ENCODE measurements at regions not wholly inside any gene's neighbourhood (a gene's known extent, or its start where the extent isn't known, plus 50 kb on each side); places are given as distances from the start of the nearest gene placed in this dataset.
"Not testable (repeated sequence)": the region's sequence is repeated elsewhere in the genome, so short reads cannot be mapped to it uniquely, and the experiment has no call there.

DNA sequence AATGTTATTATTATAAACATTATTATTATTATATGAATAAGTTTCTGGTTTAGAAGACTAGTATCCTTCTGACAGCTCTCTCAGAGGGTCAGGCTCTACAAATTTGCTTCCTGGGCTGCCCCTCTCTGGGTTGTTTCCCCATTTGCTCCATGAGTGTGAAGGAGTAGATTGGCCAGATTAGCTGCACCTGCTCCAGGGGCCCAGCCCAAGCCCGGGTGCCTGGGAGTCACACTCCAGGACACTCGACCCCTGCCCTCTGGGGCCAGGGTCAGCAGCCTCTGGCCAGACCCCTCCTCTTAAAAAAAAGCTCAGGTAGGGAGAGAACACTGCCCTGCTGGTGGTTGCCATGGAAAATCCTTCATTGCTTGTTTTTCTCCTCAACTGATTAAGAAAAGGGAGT is 169.0 kb upstream of the FOXD4L5 start:
- not testable (repeated sequence) for DNase-seq (ENCODE audit: low spot score)

DNA sequence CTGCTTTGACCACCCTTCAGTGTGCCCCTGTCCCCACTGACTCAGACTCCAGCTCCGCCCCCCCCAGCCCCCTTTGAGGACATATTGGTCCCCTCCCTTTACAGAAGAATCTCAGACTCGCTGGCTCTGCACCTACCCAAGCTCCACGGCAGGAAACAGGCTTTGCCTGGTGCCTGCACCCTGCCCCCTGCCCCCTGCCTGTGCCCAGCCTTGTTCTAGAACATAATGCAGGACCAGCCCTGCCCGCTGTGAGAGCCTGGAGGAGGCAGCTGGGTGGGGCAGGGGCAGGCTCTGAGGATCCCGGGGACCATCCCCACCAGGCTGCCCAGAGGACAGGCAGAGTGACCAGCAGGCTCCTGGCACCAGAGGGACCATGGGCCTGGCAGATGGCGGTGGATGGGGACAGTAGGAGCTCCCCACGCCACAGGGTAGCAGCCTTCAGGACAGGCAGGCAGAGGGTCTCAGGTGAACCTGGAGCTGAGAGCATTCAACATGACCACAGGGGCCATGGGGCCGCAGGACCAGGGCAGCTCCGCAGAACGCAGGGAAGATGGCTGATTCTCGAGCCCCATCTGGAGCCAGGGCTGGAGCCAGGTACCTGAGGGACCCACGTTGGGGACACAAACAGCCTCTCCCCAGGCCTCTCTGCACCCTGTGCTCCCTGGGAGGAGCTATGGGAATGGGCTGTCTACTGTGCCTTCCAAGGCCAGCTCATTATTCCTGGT is 165.0 kb upstream of the FOXD4L5 start:
- not testable (repeated sequence) for DNase-seq (ENCODE audit: low spot score)

DNA sequence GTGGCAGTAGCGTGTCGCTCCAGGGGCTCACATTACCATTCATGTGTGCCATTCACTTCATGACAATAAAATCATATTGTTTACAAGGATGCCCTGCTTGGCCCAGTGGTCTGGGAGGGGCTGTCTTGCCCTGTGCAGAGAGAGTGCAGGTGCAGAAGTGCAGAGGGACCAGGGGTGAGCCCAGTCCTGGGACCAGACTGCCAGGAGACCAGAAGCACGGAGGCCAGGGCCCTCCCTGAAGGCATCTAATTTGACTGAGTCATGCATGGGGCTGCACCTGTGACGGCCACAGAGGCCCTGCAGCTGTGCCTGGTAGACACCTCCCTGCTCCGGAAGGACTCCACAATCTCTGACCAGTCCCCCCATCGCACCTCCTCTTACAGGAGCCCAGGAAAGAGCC is 164.4 kb upstream of the FOXD4L5 start:
- DNase-seq (ENCODE audit: low spot score) = no peak

DNA sequence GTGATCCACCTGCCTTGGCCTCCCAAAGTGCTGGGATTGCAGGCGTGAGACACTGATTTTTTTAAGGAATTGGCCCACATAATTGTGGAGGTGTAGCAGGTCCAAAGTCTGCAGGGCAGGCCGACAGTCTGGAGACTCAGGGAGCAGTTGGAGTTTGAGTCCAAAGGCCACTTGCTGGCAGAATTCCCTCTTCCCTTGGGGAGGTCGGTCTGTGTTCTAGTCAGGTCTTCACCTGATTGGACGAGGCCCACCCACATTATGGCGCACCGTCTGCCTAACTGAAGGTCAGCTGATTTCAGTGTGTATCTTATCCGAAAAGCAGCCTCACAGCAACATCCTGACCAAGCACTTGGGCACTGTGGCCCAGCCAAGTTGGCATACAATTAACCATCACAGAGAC is 162.1 kb upstream of the FOXD4L5 start:
- DNase-seq (ENCODE audit: low spot score) = not testable (repeated sequence)

DNA sequence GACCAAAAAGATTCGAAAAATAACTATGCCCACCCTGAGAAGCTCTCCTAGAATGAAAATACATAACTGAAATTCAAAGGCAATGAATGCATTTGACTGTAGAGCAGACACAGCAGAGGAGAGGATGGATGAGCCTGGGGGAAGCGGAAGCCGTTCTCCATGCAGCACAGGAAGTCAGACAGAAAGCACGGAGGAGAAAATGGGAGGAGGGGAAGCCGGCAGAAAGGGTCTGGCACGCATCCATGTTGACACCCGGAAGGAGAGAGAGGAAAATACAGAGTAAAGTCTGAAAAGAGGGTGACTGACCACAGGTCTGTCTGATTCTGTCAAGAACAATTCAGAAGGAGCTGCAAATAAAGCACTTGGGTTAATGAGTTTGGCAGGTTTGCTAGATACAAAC is 161.0 kb upstream of the FOXD4L5 start:
- DNase-seq (ENCODE audit: low spot score) = not testable (repeated sequence)

DNA sequence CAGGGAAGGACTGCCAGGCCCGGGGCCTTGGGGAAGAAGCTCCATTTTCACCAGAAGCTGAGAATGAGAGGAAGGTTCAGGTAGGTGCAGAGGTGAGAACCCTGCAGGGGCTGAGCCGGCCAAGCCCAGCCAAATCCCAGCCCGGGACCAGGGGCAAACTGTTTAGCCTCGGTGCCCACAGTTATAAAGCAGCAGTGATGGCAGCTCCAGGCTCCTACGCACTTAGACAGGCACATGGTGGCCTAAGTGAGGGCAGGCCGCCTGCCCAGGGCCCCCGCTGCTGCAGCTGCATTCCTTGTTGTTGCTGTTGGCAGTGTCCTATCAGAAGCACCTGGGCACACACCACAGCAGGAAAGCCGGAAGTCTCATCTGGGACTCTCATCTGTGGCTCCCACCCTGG is 159.9 kb upstream of the FOXD4L5 start:
- no peak for DNase-seq (ENCODE audit: low spot score)

DNA sequence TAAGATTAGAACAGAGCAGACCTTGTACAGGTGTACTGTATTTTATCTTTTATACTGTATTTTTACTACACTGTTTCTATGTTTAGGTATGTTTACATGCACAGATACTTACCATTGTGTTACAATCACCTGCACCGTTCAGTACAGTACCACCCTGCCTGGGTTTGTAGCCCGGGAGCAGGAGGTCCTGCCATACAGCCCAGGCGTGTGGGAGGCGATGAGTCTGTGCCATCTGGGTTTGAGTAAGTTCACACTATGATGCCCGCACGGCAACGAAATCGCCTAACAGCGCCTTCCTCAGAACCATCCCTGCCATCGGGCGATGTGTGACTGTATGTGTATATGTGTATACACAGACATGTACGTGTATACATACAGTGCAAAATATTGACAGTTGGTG is 157.1 kb upstream of the FOXD4L5 start:
- not testable (repeated sequence) for DNase-seq (ENCODE audit: low spot score)

DNA sequence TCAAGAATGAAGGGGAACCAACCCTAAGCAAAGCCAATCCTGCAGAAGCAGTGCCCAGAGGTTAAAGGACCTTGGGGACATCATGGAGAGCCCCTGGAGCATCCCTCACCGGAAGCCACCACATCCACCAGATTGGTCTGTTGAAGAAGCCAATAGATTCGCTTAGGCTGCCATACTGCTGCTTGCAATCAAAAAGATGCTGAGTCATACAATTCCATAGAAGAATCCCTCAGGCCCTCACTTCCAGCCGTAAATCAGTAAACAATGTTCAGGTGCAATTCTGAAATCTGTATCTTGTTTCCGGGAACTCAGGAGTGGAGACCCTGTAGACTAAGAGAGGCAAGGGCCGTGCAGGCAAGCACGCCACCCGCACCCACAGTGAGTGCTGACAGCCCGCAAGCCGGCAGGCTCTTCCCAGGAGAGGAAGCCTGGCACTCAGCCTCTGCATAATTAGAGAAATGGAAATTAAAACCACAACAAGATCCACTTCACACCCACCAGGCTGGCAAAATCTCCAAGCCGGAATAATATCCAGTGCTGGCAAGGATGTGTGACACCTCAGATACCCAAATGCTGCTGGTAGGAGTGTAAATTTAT is 156.4 kb upstream of the FOXD4L5 start:
- not testable (repeated sequence) for DNase-seq (ENCODE audit: low spot score)

DNA sequence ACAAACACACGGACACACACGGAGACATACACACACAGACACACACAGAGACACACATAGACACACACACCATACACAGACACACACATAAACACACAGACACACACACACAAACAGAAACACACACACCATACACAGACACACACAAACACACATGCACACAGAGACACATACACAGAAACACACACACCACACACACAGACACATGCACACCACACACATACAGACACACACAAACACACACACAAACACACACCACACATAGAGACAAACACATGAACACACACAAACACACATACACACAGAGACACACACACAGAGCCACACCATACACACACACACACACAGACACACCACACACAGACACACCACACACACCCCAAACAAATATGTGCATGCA is 152.7 kb upstream of the FOXD4L5 start:
- no peak for DNase-seq (ENCODE audit: low spot score)

DNA sequence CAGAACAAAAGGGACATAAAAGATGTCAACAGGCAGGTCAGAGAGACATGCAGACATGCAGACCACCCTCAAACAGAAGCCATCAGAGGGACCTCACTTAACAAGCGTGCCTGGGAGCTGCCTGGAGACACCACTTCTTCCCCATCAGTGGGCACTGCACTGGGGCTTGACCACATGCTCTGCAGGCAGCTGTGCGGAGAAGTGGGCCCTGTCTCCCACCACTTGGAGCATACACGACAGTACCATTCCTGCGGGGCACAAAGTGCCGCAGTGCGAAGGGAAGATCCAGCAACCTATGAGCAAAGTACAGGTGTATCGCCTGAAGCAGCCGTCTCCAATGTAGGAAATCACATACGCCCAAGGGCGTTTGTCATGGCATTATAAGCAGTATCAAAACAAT is 150.5 kb upstream of the FOXD4L5 start:
- no peak for DNase-seq (ENCODE audit: low spot score)

DNA sequence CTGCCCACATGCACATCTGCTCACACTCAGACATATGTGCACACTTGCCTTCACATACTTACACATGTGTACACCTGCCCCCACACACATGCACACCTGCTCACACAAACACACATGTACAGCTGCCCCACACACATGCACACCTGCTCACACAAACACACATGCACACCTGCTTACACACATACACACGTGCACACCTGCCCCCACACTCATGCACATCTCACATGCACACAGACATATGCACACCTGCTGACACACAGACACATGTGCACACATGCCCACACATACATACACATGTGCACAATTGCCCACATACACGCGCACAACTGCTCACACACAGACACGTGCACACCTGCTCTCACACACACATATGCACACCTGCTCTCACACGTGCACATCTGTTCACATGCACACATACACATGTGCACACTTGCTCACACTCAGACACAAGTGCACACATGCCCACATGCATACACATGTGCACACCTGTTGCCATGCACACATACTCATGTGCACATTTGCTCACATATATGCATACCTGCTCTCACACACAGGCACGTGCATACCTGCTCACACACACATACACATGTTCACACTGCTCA is 147.8 kb upstream of the FOXD4L5 start:
- DNase-seq (ENCODE audit: low spot score) = no peak

DNA sequence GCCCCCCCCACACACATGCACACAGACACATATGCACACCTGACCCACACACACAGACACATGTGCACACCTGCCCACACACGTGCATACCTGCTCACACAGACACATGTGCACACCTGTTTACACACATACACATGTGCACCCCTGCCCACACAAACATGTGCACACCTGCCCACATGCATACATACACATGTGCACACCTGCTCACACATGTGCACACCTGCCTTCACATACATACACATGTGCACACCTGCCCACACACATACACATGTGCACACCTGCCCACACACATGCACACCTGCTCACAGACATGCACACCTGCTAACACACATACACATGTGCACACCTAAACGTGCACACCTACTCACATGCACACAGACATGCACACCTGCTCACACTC is 147.0 kb upstream of the FOXD4L5 start:
- no peak for DNase-seq (ENCODE audit: low spot score)

DNA sequence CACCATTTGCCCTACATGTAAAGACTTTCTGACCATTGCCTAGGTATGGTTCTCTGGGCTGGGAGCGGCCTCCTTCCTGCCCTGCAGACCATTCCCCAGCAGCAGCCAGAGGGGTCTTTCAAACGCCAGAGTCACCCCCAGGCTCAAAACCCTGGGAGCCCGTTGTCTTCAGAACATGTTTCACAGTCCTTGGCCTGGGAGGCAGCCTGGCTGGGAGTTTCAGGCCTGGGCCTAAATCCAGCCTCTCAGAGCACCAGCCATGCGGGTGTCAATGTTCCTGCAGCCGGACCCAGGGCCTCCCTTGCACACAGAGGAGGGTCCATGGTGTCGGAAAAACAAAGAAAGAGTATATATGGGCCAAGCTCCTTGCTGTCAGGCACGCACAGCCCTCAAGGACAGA is 145.2 kb upstream of the FOXD4L5 start:
- DNase-seq (ENCODE audit: low spot score) = no peak

DNA sequence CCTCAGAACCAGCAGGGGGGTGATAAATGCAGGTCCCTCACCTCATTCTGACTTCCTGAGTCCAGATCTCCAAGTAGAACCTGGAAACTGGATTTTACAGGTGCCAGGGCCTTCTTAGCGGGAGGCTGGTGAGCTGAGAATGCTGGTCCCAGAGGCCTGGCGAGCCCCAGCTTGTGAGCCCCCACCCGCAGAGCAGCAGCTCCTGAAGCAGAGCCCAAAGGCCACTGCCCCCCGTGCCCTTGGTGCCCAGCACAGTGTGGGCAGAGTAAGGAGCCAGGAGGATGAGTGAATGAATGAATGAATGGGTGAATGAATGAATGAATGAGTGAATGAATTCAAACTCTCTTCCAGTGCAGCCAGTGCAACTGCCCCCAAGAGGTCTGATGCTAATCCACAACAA is 142.4 kb upstream of the FOXD4L5 start:
- not testable (repeated sequence) for DNase-seq (ENCODE audit: low spot score)

DNA sequence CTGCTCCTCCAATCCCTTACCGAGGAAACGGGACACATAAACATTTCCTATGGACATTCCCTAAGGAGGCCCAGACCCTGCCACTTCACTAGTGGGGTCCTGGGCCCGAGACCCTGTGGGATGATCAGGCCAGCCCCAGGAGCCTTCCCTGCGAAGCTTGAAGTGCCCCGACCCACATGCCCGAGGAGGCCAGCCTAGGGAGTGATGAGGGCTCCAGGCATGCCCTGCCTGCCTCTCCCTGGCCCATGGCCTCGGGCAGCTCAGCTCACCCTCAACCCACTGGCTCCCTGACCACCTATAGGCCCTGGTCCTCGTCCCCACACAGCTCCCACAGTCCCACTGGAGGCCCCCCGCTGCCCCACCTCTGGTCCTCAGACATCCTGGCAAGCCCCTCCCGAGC is 141.8 kb upstream of the FOXD4L5 start:
- DNase-seq (ENCODE audit: low spot score) = not testable (repeated sequence)

DNA sequence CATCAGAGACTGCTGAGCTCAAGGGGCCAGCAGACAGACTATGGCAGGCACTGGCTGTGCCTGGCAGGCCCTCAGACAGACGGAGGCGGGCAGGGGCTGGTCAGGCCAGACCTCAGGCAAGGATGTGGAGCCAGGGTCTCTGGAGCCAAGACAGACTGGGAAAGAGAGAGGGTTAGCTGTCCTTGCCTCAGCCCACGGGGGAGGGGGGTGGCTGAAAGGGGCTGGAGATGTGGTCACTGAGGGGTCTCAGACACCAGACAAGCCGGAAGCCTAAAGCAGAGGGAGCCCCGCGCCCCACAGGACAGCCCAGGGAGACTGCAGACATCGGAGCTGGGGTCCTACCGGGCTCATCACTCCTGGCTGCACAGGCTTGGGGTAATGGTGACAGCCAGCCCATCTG is 141.2 kb upstream of the FOXD4L5 start:
- DNase-seq (ENCODE audit: low spot score) = no peak

DNA sequence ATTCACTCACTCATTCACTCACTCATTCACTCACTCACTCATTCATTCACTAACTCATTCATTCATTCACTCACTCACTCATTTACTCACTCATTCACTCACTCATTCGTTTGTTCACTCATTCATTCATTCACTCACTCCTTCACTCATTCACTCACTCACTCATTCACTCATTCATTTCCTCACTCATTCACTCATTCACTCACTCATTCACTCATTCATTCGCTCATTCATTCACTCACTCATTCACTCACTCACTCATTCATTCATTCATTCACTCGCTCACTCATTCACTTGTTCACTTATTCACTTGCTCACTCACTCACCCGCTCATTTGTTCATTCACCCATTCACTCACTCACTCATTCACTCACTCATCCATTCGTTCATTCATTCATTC is 140.2 kb upstream of the FOXD4L5 start:
- DNase-seq (ENCODE audit: low spot score) = not testable (repeated sequence)

DNA sequence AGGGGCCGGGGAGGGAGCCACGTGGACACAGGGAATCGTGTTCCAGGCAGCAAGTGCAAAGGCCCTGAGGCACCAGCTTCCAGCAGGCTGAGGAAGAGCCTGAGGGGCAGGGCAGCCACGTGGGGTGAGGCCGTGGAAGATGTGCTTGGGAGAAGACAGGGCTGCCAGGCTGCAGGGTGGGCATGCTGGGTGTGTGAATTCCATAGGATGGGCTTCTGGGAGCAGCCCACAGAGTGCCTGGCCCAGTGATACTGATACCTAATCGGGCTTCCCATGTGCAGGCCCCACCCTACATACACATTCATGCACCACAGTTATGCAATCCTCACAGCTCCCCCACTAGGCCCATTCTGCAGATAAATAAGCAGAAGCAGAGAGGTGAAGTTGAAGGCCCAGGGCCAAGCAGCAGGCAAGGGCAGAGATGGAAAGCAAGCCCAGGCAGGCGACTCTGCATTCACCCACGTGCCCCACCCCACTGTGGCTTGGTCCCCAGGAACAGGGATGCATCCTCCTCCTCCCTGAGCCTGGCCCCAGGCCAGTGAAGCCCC is 139.5 kb upstream of the FOXD4L5 start:
- not testable (repeated sequence) for DNase-seq (ENCODE audit: low spot score)

DNA sequence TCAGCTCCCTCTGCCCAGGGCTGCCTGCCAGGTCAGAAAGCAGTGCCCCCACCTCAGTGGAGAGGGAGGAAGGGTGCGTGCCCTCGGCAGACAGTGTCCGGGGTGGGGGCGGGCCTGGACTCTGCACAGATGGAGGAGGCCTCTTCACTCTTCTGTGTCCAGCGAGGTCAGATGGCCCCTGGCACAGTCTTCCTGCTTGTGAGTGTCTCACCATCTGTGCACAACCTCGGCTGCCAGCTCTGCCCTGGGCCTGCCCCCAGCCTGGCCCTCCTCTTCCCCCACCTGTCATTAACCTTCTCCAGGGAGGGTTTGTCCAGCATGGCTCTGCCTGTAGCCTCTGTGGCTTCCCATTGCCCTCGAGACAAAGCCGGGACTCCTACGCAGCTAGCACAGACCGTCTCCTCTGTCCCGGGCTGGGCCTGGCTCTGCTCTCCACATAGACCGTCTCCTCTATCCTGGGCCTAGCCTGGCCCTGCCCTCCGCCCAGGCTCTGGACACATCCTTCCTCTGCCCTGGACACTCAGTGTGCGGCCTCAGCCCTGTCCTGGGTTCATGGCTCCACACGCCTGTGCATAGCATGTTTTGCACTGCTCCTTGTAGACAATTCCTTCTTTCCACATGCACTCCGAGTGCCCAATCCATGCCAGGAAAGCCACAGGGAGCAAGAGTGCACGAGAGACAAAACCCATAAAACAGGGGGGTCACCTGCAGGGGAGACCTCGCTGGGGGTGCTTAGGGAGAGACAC is 138.9 kb upstream of the FOXD4L5 start:
- DNase-seq (ENCODE audit: low spot score) = not testable (repeated sequence)

DNA sequence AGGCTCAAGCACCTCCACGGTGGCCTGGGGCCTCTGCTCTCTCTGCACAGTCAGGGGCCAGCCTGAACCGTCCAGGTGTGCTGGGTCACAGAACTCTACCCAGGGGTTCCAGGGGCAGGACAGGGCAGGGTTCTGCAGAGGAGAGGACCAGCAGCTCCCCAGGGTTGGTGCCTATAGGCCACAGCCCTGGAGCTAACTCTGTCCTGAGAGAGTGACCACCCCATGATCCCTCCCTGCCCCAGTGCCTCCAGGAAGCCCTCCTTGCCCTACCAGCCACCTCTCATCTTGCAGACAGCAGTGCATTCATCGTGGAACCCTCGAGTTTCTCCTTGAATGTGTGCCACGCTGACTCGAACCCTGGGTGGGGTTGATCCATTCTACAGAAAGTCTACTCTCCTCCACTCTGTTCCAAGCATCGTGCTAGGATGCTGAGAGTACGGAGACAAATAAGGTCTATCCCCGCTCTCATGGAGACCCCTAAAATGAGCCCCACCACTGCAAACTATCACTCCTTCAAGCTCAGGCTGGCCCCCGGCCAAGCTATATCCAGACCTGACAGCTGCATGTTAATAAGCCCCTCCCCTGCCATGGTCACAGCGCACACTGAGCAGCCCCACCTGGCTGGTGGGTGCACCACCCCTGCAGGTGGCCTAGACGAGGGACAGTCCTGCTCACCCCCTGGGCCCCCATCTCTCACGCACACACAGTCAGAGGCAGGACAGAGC is 138.1 kb upstream of the FOXD4L5 start:
- DNase-seq (ENCODE audit: low spot score) = not testable (repeated sequence)

DNA sequence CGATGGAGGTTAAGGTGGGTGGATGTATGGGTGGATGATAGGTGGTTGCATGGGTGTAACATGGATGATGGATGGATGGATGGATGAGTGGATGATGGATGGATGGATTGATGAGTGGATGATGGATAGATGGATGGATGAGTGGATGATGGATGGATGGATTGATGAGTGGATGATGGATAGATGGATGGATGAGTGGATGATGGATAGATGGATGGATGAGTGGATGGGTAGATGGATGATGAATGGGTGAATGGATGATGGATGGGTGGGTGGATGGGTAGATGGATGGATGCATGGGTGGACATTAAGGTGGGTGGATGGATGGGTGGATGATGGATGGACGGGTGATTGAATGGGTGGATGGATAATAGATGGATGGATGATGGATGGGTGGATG is 136.5 kb upstream of the FOXD4L5 start:
- not testable (repeated sequence) for DNase-seq (ENCODE audit: low spot score)

DNA sequence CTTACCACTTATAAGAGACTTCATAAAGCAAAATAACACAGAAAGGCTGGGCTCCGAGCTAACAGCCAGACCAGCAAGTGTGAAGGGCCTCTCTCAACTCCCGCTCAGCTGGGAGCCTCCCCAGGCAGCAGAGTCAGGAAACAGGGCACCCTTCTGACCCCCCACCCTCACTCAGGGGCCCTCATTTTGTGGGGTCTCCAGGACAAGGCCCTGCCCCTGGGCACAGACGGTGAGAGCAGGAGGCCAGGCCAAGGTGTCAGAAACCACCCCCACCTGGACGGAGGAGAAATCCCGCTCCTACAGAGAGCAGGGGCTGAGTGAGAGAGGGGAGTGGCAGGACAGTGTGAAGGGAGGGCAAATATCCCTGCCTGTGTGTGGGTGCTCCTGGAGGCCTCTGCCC is 135.8 kb upstream of the FOXD4L5 start:
- no peak for DNase-seq (ENCODE audit: low spot score)

All from ecto neural progenitor cell (in vitro differentiated cells).